ENCODE measurements at regions not wholly inside any gene's neighbourhood (a gene's known extent, or its start where the extent isn't known, plus 50 kb on each side); places are given as distances from the start of the nearest gene placed in this dataset.
"Not testable (repeated sequence)": the region's sequence is repeated elsewhere in the genome, so short reads cannot be mapped to it uniquely, and the experiment has no call there.

- Histone ChIP-seq H3K9ac (ENCODE audit: low read depth, low read length, poor library complexity, severe bottlenecking) (peak overlapping the region; percentile 33), H3F3A (ENCODE audit: low read depth) (no peaks in the 10 kb centered on the region), H3K4me2 (ENCODE audit: low read depth, low read length, poor library complexity, severe bottlenecking) (peak overlapping the region; percentile 20), H4K20me1 (ENCODE audit: insufficient read depth, low read length, poor library complexity, severe bottlenecking) (no peaks in the 10 kb centered on the region), H2AFZ (ENCODE audit: low read length) (peak overlapping the region; percentile 81), H3K9me3 (ENCODE audit: insufficient read depth, low read depth, low read length) (peaks cover 8% of the 10 kb centered on the region), H3K36me3 (ENCODE audit: insufficient read depth, low read length) (no peaks in the 10 kb centered on the region), H3K4me1 (ENCODE audit: insufficient read depth, low read length, poor library complexity, severe bottlenecking) (peaks cover 11% of the 10 kb centered on the region), H3K27me3 (ENCODE audit: insufficient read depth, low read length, poor library complexity, severe bottlenecking) (no peaks in the 10 kb centered on the region), H3K9me2 (replicated peaks; ENCODE audit: low read depth, low read length) (no peaks in the 10 kb centered on the region), H3K4me3 (ENCODE audit: low read length, poor library complexity, severe bottlenecking) (no peak overlapping the region), H3K79me2 (ENCODE audit: insufficient read depth, low read length) (no peaks in the 10 kb centered on the region)
- no peak for TF ChIP-seq EZH2phosphoT487 (IDR thresholded peaks at IDR 0.05; ENCODE audit: borderline replicate concordance)
- TF ChIP-seq, protein P1, sequence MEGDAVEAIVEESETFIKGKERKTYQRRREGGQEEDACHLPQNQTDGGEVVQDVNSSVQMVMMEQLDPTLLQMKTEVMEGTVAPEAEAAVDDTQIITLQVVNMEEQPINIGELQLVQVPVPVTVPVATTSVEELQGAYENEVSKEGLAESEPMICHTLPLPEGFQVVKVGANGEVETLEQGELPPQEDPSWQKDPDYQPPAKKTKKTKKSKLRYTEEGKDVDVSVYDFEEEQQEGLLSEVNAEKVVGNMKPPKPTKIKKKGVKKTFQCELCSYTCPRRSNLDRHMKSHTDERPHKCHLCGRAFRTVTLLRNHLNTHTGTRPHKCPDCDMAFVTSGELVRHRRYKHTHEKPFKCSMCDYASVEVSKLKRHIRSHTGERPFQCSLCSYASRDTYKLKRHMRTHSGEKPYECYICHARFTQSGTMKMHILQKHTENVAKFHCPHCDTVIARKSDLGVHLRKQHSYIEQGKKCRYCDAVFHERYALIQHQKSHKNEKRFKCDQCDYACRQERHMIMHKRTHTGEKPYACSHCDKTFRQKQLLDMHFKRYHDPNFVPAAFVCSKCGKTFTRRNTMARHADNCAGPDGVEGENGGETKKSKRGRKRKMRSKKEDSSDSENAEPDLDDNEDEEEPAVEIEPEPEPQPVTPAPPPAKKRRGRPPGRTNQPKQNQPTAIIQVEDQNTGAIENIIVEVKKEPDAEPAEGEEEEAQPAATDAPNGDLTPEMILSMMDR (conservative IDR thresholded peaks at IDR 0.05; ENCODE audit: low read length) = no peak
These were observed 78.0 kb upstream of the ATP5PO start for GRCh38 chr21:33993286-33994231.

GRCh38 chr21:33992412-33992811 lies 76.8 kb upstream of the ATP5PO start:
- not testable (repeated sequence) for H3K27me3 ChIP-seq (ENCODE audit: insufficient read depth, low read length, poor library complexity, severe bottlenecking); H3K9ac ChIP-seq (ENCODE audit: low read depth, low read length, poor library complexity, severe bottlenecking); H3K36me3 ChIP-seq (ENCODE audit: insufficient read depth, low read length); H3K4me2 ChIP-seq (ENCODE audit: low read depth, low read length, poor library complexity, severe bottlenecking); H3K4me1 ChIP-seq (ENCODE audit: insufficient read depth, low read length, poor library complexity, severe bottlenecking); H3K79me2 ChIP-seq (ENCODE audit: insufficient read depth, low read length); H3K9me2 ChIP-seq (replicated peaks; ENCODE audit: low read depth, low read length); H2AFZ ChIP-seq (ENCODE audit: low read length); H3K4me3 ChIP-seq (ENCODE audit: low read length, poor library complexity, severe bottlenecking); H4K20me1 ChIP-seq (ENCODE audit: insufficient read depth, low read length, poor library complexity, severe bottlenecking); H3F3A ChIP-seq (ENCODE audit: low read depth); H3K9me3 ChIP-seq (ENCODE audit: insufficient read depth, low read depth, low read length)

DNA sequence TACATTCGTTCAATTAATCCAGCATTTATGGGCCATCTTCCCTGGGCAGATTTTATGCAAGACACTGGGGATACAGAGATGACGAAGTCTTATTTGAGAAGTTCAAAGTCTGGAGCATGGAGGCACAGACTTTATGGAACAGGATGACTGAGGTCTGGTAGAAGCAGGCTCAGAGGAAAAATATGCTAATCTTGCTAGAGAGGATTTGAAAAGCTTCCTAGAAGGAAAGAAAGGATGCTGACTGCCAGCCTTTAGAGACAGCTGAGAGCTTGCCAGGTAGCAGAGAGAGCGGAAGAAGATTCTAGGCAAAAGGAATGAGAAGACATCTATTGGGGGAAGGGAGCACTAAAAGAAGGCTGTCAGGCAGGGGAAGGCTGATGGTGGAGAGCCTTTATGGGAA lies 75.5 kb upstream of the ATP5PO start:
- Histone ChIP-seq H3K4me3 (ENCODE audit: low read length, poor library complexity, severe bottlenecking) (no peak overlapping the region), H3K9ac (ENCODE audit: low read depth, low read length, poor library complexity, severe bottlenecking) (no peak overlapping the region), H3K27me3 (ENCODE audit: insufficient read depth, low read length, poor library complexity, severe bottlenecking) (no peaks in the 10 kb centered on the region), H4K20me1 (ENCODE audit: insufficient read depth, low read length, poor library complexity, severe bottlenecking) (no peaks in the 10 kb centered on the region), H2AFZ (ENCODE audit: low read length) (no peak overlapping the region), H3K9me3 (ENCODE audit: insufficient read depth, low read depth, low read length) (no peaks in the 10 kb centered on the region; the same call in 1 of the 2 replicates), H3K4me1 (ENCODE audit: insufficient read depth, low read length, poor library complexity, severe bottlenecking) (peaks cover 10% of the 10 kb centered on the region), H3K79me2 (ENCODE audit: insufficient read depth, low read length) (no peaks in the 10 kb centered on the region), H3K9me2 (replicated peaks; ENCODE audit: low read depth, low read length) (no peaks in the 10 kb centered on the region), H3K36me3 (ENCODE audit: insufficient read depth, low read length) (no peaks in the 10 kb centered on the region), H3F3A (ENCODE audit: low read depth) (no peaks in the 10 kb centered on the region), H3K4me2 (ENCODE audit: low read depth, low read length, poor library complexity, severe bottlenecking) (no peak overlapping the region)
- TF ChIP-seq, protein P1 (conservative IDR thresholded peaks at IDR 0.05; ENCODE audit: low read length) = no peak
- TF ChIP-seq EZH2phosphoT487 (IDR thresholded peaks at IDR 0.05; ENCODE audit: borderline replicate concordance) = no peak

Measured in Loucy (cell line).